CD14-positive monocyte (primary cell): ENCODE measurements at regions not wholly inside any gene's neighbourhood (a gene's known extent, or its start where the extent isn't known, plus 50 kb on each side); places are given as distances from the start of the nearest gene placed in this dataset.

Source experiments
- DNase-seq, 3 donors: peaks; one replicate each; pipeline ENCODE4 v3.0.0-alpha.2; 2011 to 2022
- H2AFZ ChIP-seq: 2 replicates; pipeline ENCODE4 v1.6.0; 2012; ENCODE audit warnings: mild to moderate bottlenecking, low read depth, low read length, inconsistent platforms; ENCODE audit not compliant: insufficient read depth, poor library complexity, severe bottlenecking
- H3K27ac ChIP-seq, 2 donors: 1 replicate in 1 of 2; 2 replicates in 1 of 2; pipeline ENCODE4 v1.5.1; 2012 to 2013; ENCODE audit warnings: low read length in 2 of 2, control low read depth in 1 of 2, inconsistent platforms in 1 of 2, low read depth in 1 of 2, mild to moderate bottlenecking in 1 of 2
- H3K27me3 ChIP-seq, 2 donors: one replicate each; pipeline versions ENCODE4 v1.6.0 to v1.6.1; 2011 to 2013; ENCODE audit warnings: low read length in 2 of 2; ENCODE audit not compliant: control insufficient read depth in 2 of 2, insufficient read depth in 2 of 2
- H3K36me3 ChIP-seq, 2 donors: replicated peaks in 1 of 2; 1 replicate in 1 of 2; 2 replicates in 1 of 2; pipeline versions ENCODE4 v1.5.1 to v1.6.1; 2012 to 2013; ENCODE audit warnings: low read length in 2 of 2, control low read depth in 1 of 2, inconsistent platforms in 1 of 2, mild to moderate bottlenecking in 1 of 2; ENCODE audit not compliant: insufficient read depth in 2 of 2, control insufficient read depth in 1 of 2
- H3K4me1 ChIP-seq, 2 donors: 1 replicate in 1 of 2; 2 replicates in 1 of 2; pipeline versions ENCODE4 v1.5.1 to v1.6.1; 2012 to 2013; ENCODE audit warnings: low read length in 2 of 2, control low read depth in 1 of 2, inconsistent platforms in 1 of 2, mild to moderate bottlenecking in 1 of 2, moderate library complexity in 1 of 2; ENCODE audit not compliant: insufficient read depth in 2 of 2, control insufficient read depth in 1 of 2
- H3K4me2 ChIP-seq: replicated peaks from 2 replicates; pipeline ENCODE3; 2012; ENCODE audit warnings: low read length, moderate library complexity, mild to moderate bottlenecking; ENCODE audit not compliant: poor library complexity, severe bottlenecking; ENCODE audit errors: extremely low read depth
- H3K4me3 ChIP-seq, 3 experiments: fragments of 200-600 bp in 1 of 3; sonication (generic) in 1 of 3; replicated peaks in 1 of 3; 1 replicate in 2 of 3; 2 replicates in 1 of 3; pipeline ENCODE4 v1.5.1; 2011 to 2013; ENCODE audit warnings: low read length in 3 of 3, mild to moderate bottlenecking in 3 of 3, control low read depth in 2 of 3, low read depth in 2 of 3, inconsistent platforms in 1 of 3, moderate library complexity in 1 of 3
- H3K79me2 ChIP-seq: 2 replicates; pipeline ENCODE4 v1.6.0; 2012; ENCODE audit warnings: mild to moderate bottlenecking, control low read depth, inconsistent platforms, low read length, moderate library complexity; ENCODE audit not compliant: insufficient read depth
- H3K9ac ChIP-seq: 2 replicates; pipeline ENCODE4 v1.6.0; 2017; ENCODE audit warnings: low read length, mild to moderate bottlenecking; ENCODE audit not compliant: insufficient read depth, poor library complexity, severe bottlenecking
- H3K9me3 ChIP-seq, 2 donors: replicated peaks in 1 of 2; 1 replicate in 1 of 2; 2 replicates in 1 of 2; pipeline versions ENCODE4 v1.5.1 to v1.6.1; 2012 to 2013; ENCODE audit warnings: low read length in 2 of 2, control low read depth in 1 of 2; ENCODE audit not compliant: control insufficient read depth in 1 of 2, insufficient read depth in 1 of 2
- H4K20me1 ChIP-seq: 2 replicates; pipeline ENCODE4 v1.6.0; 2012; ENCODE audit warnings: mild to moderate bottlenecking, low read length, control low read depth, moderate library complexity; ENCODE audit not compliant: insufficient read depth
- H3K27ac Mint-ChIP-seq, 7 donors: one replicate each; pipeline ENCODE4 v1.8.0; 2020; ENCODE audit warnings: mild to moderate bottlenecking in 7 of 7, mixed read lengths in 7 of 7, moderate library complexity in 6 of 7, inconsistent platforms in 2 of 7
- H3K27me3 Mint-ChIP-seq, 3 donors: one replicate each; pipeline ENCODE4 v1.8.0; 2021 to 2022; ENCODE audit warnings: low read depth in 3 of 3, mild to moderate bottlenecking in 3 of 3, mixed read lengths in 3 of 3, moderate library complexity in 3 of 3, inconsistent platforms in 1 of 3
- H3K36me3 Mint-ChIP-seq, 2 donors: one replicate each; pipeline ENCODE4 v1.8.0; 2020; ENCODE audit warnings: mixed read lengths in 2 of 2, inconsistent platforms in 1 of 2, mild to moderate bottlenecking in 1 of 2
- H3K4me1 Mint-ChIP-seq: one replicate; pipeline ENCODE4 v1.8.0; 2020; ENCODE audit warnings: mild to moderate bottlenecking, mixed read lengths
- H3K4me3 Mint-ChIP-seq, 2 donors: one replicate each; pipeline ENCODE4 v1.8.0; 2020; ENCODE audit warnings: mild to moderate bottlenecking in 2 of 2, mixed read lengths in 2 of 2, moderate library complexity in 1 of 2
- H3K9me3 Mint-ChIP-seq, 7 donors: one replicate each; pipeline ENCODE4 v1.8.0; 2020 to 2022; ENCODE audit warnings: mixed read lengths in 7 of 7, mild to moderate bottlenecking in 6 of 7, moderate library complexity in 6 of 7, inconsistent platforms in 2 of 7
- CTCF ChIP-seq: fragments of 200-600 bp; IDR thresholded peaks from one replicate; pipeline ENCODE4 v1.8.0; 2022; ENCODE audit warnings: antibody characterized with exemption, mild to moderate bottlenecking
- WGBS: methylation state at CpG from one replicate; pipeline ENCODE4 v1.1.5; 2013; ENCODE audit warnings: missing lambda C conversion rate; ENCODE audit not compliant: insufficient coverage; 5-methylcytosine and 5-hydroxymethylcytosine counted together
- intact Hi-C, 2 donors: fragments of 100-400 bp; cut with micrococcal nuclease; formaldehyde crosslinking; loops; one replicate each; pipeline versions ENCODE4 v1.15.0 to v1.15.1; 2023

GRCh38 chr3:157979022-157979421, 127.2 kb downstream of the SHOX2 start:
- no peak for DNase-seq
- Histone ChIP-seq H2AFZ (no peak overlapping the region), H3K27ac (no peak overlapping the region), H3K4me2 (no peak overlapping the region), H3K9ac (no peak overlapping the region), H3K4me3 (no peak overlapping the region), H3K36me3 (no peaks in the 10 kb centered on the region), H3K4me1 (no peaks in the 10 kb centered on the region), H3K27me3 (no peaks in the 10 kb centered on the region), H4K20me1 (no peaks in the 10 kb centered on the region), H3K79me2 (no peaks in the 10 kb centered on the region), H3K9me3 (no peaks in the 10 kb centered on the region)
- WGBS = no CpG with 5 or more reads among the region's 1 CpG
- Mint-ChIP-seq H3K4me1 (no peaks in the 10 kb centered on the region), H3K36me3 (no peaks in the 10 kb centered on the region), H3K9me3 (peaks cover 0 to 10% (median 0%) of the 10 kb centered on the region in 7 donors), H3K4me3 (no peak overlapping the region), H3K27ac (no peak overlapping the region), H3K27me3 (peaks cover 0 to 1% (median 0%) of the 10 kb centered on the region in 3 donors)
- intact Hi-C loops = no loop called here
- no peak for TF ChIP-seq CTCF

- Histone ChIP-seq H3K4me3 (no peak overlapping the region), H3K36me3 (no peaks in the 10 kb centered on the region), H3K27me3 (no peaks in the 10 kb centered on the region), H4K20me1 (no peaks in the 10 kb centered on the region), H3K4me2 (no peak overlapping the region), H3K79me2 (no peaks in the 10 kb centered on the region), H3K9ac (no peak overlapping the region), H3K27ac (no peak overlapping the region), H3K4me1 (no peaks in the 10 kb centered on the region), H3K9me3 (no peaks in the 10 kb centered on the region), H2AFZ (no peak overlapping the region)
- intact Hi-C loops = no loop called here
- peaks cover 0 to 3% (median 0%) of the 10 kb centered on the region in 7 donors for H3K9me3 Mint-ChIP-seq
- H3K36me3 Mint-ChIP-seq = no peaks in the 10 kb centered on the region
- DNase-seq = no peak
- H3K27ac Mint-ChIP-seq = no peak overlapping the region
- TF ChIP-seq CTCF = no peak
- no peak overlapping the region for H3K4me3 Mint-ChIP-seq
- WGBS = no CpG with 5 or more reads among the region's 2 CpGs
- no peaks in the 10 kb centered on the region for H3K4me1 Mint-ChIP-seq
- H3K27me3 Mint-ChIP-seq = peaks cover 0 to 6% (median 1%) of the 10 kb centered on the region in 3 donors
These were observed 144.6 kb downstream of the SHOX2 start for GRCh38 chr3:157961665-157962064.
